Ovary (tissue), 3 donors: ENCODE measurements at regions not wholly inside any gene's neighbourhood (a gene's known extent, or its start where the extent isn't known, plus 50 kb on each side); places are given as distances from the start of the nearest gene placed in this dataset.

Experiments
- CTCF ChIP-seq, 3 donors: fragments of 450-650 bp in 2 of 3; fragments of 200-600 bp in 1 of 3; IDR thresholded peaks; one replicate each; pipeline versions ENCODE4 v1.5.1 to v1.8.0; 2016 to 2022; ENCODE audit warnings: antibody characterized with exemption in 3 of 3, mild to moderate bottlenecking in 1 of 3
- POLR2A ChIP-seq: fragments of 450-650 bp; IDR thresholded peaks from one replicate; pipeline ENCODE4 v1.6.1; 2017; ENCODE audit warnings: antibody characterized with exemption, mild to moderate bottlenecking, moderate library complexity
- donor health status: DM: no; HTN: no; CAD: no.

- TF ChIP-seq CTCF (IDR thresholded peaks at IDR 0.05) (no peak), POLR2A (no peak)
Observed at GRCh38 chr16:31754998-31755615, 118.5 kb upstream of the ZNF267 start.
